ENCODE measurements at regions not wholly inside any gene's neighbourhood (a gene's known extent, or its start where the extent isn't known, plus 50 kb on each side); places are given as distances from the start of the nearest gene placed in this dataset.

- Histone ChIP-seq H3K9me3 (no peaks in the 10 kb centered on the region), H3K4me1 (no peaks in the 10 kb centered on the region), H3K27me3 (no peaks in the 10 kb centered on the region), H3K27ac (no peak overlapping the region), H3K36me3 (no peaks in the 10 kb centered on the region), H3K4me3 (no peak overlapping the region)
- ATAC-seq (ENCODE audit: low FRiP score in 2 of 2) = no peak
- no peak for DNase-seq
- TF ChIP-seq POLR2A (IDR thresholded peaks at IDR 0.05) = no peak
- no peak for TF ChIP-seq CTCF (IDR thresholded peaks at IDR 0.05)
- no peak for TF ChIP-seq EP300 (IDR thresholded peaks at IDR 0.05)
- no peak for TF ChIP-seq POLR2AphosphoS5 (IDR thresholded peaks at IDR 0.05)
- WGBS, 2 donors = 56 to 68% methylated on average over 1 of the region's 1 CpG
These were observed 515.6 kb downstream of the ZIC1 start for GRCh38 chr3:147924755-147925154.

DNA sequence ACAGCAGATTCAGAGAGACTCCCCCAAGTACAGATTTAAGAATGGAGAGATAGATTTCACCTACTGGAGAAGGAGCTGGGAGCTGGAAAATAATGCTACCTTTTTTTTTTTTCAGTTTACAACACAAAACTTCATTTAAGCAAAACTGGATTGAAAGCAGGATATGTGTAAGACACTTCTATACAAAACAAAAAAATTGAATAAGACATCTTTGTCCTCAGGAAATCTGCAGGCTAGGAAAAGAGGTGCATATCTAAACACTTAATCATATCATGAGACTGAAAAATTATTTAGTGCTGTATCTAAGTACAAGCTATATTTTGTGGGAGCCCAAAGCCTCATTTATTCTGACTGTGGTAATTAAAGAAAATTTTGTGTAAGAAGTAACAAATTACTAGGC, 516.1 kb downstream of the ZIC1 start:
- Histone ChIP-seq H3K4me1 (no peaks in the 10 kb centered on the region), H3K27ac (no peak overlapping the region), H3K36me3 (no peaks in the 10 kb centered on the region), H3K27me3 (no peaks in the 10 kb centered on the region), H3K9me3 (no peaks in the 10 kb centered on the region), H3K4me3 (no peak overlapping the region)
- ATAC-seq (ENCODE audit: low FRiP score in 2 of 2) (no peak), DNase-seq (no peak)
- TF ChIP-seq CTCF (IDR thresholded peaks at IDR 0.05) (no peak), EP300 (IDR thresholded peaks at IDR 0.05) (no peak), POLR2A (IDR thresholded peaks at IDR 0.05) (no peak), POLR2AphosphoS5 (IDR thresholded peaks at IDR 0.05) (no peak)

DNA sequence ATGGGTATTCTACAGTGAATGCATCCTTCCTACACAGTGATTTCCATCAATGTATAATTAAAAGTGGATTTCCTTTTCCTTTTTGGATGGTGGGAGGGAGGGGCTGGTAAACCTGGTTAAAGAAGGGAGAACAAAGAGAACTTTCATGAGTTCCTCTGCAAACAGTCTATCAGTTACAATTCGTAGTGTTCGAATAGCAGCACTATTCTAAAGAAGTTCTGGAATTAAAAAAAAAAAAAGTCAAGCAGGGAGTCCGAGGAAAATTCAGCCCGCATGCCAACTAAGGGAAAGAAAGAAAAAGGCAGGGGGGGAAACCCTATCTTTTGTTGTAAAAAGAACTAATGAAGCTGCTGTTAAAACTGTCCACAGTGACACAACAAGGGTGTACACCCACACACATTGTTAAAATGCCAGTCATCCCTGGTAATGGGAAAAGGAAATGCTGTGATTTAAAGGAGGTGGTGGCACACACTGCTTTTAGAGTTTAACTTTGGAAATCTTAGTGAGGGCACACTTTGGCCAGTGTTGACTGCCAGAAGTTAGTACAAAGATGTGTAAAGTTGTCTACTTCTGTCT, 521.2 kb downstream of the ZIC1 start:
- TF ChIP-seq POLR2AphosphoS5 (IDR thresholded peaks at IDR 0.05) (no peak), POLR2A (IDR thresholded peaks at IDR 0.05) (no peak), CTCF (IDR thresholded peaks at IDR 0.05) (no peak), EP300 (IDR thresholded peaks at IDR 0.05) (no peak)
- Histone ChIP-seq H3K4me1 (no peaks in the 10 kb centered on the region), H3K9me3 (no peaks in the 10 kb centered on the region), H3K36me3 (no peaks in the 10 kb centered on the region), H3K27me3 (no peaks in the 10 kb centered on the region), H3K27ac (no peak overlapping the region), H3K4me3 (no peak overlapping the region)
- WGBS, 2 donors = 30 to 41% methylated on average over 4 of the region's 4 CpGs
- DNase-seq (no peak), ATAC-seq (ENCODE audit: low FRiP score in 2 of 2) (no peak)

GRCh38 chr3:147934451-147935180, 525.5 kb downstream of the ZIC1 start:
- Histone ChIP-seq H3K9me3 (no peaks in the 10 kb centered on the region), H3K27me3 (no peaks in the 10 kb centered on the region), H3K36me3 (no peaks in the 10 kb centered on the region), H3K27ac (no peak overlapping the region), H3K4me1 (no peaks in the 10 kb centered on the region), H3K4me3 (no peak overlapping the region)
- no peak for DNase-seq
- ATAC-seq (ENCODE audit: low FRiP score in 2 of 2) = no peak
- WGBS, 2 donors = 50 to 57% methylated on average over 4 of the region's 4 CpGs
- TF ChIP-seq EP300 (IDR thresholded peaks at IDR 0.05) = no peak
- no peak for TF ChIP-seq POLR2A (IDR thresholded peaks at IDR 0.05)
- no peak for TF ChIP-seq POLR2AphosphoS5 (IDR thresholded peaks at IDR 0.05)
- TF ChIP-seq CTCF (IDR thresholded peaks at IDR 0.05) = no peak

DNA sequence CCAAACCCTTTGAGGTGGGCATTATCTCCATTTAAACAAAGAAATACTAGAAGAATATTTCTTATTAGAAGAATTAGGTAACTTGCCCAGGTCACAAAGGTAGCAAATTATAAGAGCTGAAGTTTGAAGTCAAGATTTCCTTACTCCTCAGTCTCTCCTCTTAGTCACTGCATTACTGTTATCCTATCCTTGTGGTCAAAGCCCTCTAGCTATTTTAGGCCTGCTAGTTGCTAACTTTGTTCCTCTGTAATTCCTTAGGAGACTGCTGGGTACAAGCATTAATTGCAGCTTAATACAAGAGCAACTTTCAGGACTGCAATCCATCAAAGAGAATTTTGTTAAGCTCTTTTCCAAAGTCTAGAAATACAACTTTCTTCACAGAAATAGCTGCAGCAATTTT, 528.2 kb downstream of the ZIC1 start:
- Histone ChIP-seq H3K4me3 (no peak overlapping the region), H3K36me3 (no peaks in the 10 kb centered on the region), H3K27ac (no peak overlapping the region), H3K4me1 (no peaks in the 10 kb centered on the region), H3K27me3 (no peaks in the 10 kb centered on the region), H3K9me3 (no peaks in the 10 kb centered on the region)
- ATAC-seq (ENCODE audit: low FRiP score in 2 of 2) = no peak
- DNase-seq = no peak
- TF ChIP-seq EP300 (IDR thresholded peaks at IDR 0.05) = no peak
- no peak for TF ChIP-seq CTCF (IDR thresholded peaks at IDR 0.05)
- TF ChIP-seq POLR2AphosphoS5 (IDR thresholded peaks at IDR 0.05) = no peak
- TF ChIP-seq POLR2A (IDR thresholded peaks at IDR 0.05) = no peak
